Vagina (tissue), 2 donors: ENCODE measurements at regions not wholly inside any gene's neighbourhood (a gene's known extent, or its start where the extent isn't known, plus 50 kb on each side); places are given as distances from the start of the nearest gene placed in this dataset.

Source experiments
- CTCF ChIP-seq, 3 experiments: fragments of 450-650 bp in 2 of 3; fragments of 200-600 bp in 1 of 3; sonication (generic) in 1 of 3; IDR thresholded peaks; one replicate each; pipeline ENCODE4 v1.5.1; 2017 to 2019; ENCODE audit warnings: antibody characterized with exemption in 3 of 3, mild to moderate bottlenecking in 2 of 3, moderate library complexity in 2 of 3
- POLR2A ChIP-seq, 2 donors: fragments of 450-650 bp; IDR thresholded peaks; one replicate each; pipeline ENCODE4 v1.6.1; 2017; ENCODE audit warnings: antibody characterized with exemption in 2 of 2, mild to moderate bottlenecking in 2 of 2, moderate library complexity in 2 of 2
- POLR2AphosphoS5 ChIP-seq, 2 donors: sonication (generic); formaldehyde crosslinking; IDR thresholded peaks; one replicate each; pipeline ENCODE4 v1.9.0; 2017; ENCODE audit warnings: antibody characterized with exemption in 2 of 2, mild to moderate bottlenecking in 2 of 2, low read depth in 1 of 2; ENCODE audit not compliant: insufficient read depth in 1 of 2

GRCh38 chr4:15349965-15350364 is 77.9 kb upstream of the C1QTNF7 start:
- TF ChIP-seq CTCF (IDR thresholded peaks at IDR 0.05) (no peak), POLR2AphosphoS5 (IDR thresholded peaks at IDR 0.05; ENCODE audit: insufficient read depth in 1 of 2, low read depth in 1 of 2) (no peak), POLR2A (IDR thresholded peaks at IDR 0.05) (no peak)
